Esophagus squamous epithelium (tissue), 4 donors: ENCODE measurements at regions not wholly inside any gene's neighbourhood (a gene's known extent, or its start where the extent isn't known, plus 50 kb on each side); places are given as distances from the start of the nearest gene placed in this dataset.

ENCODE experiments used
- POLR2A ChIP-seq, 4 donors: fragments of 450-650 bp; IDR thresholded peaks; one replicate each; pipeline ENCODE4 v1.6.1; 2017; ENCODE audit warnings: antibody characterized with exemption in 4 of 4, mild to moderate bottlenecking in 4 of 4, moderate library complexity in 3 of 4
- TF ChIP-seq, protein P1 (sequence below), 6 experiments: fragments of 450-650 bp in 4 of 6; fragments of 200-600 bp in 2 of 6; sonication (generic) in 2 of 6; IDR thresholded peaks; one replicate each; pipeline ENCODE4 v1.5.1; 2016 to 2019; ENCODE audit warnings: antibody characterized with exemption in 6 of 6, mild to moderate bottlenecking in 4 of 6, moderate library complexity in 4 of 6

DNA sequence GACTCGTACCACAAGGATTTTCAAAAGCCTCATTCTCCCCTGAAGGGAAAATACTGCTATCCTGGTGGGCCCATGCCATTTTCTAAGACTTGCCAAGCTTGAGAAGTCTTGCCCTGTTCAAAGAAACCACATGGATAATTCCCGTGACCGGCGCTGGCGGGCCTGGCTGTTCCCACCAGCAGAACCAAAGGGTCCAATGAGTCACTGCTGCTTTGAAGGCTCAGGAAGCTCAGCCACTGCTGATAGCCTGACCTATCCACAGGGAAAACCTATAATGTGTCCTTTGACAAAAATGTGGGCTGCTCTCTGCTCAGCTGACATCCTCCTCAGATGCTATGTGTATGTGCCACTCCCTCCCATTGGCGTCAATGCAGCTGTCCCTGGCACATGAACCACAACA lies 137.9 kb upstream of the RAB12 start:
- TF ChIP-seq, protein P1, sequence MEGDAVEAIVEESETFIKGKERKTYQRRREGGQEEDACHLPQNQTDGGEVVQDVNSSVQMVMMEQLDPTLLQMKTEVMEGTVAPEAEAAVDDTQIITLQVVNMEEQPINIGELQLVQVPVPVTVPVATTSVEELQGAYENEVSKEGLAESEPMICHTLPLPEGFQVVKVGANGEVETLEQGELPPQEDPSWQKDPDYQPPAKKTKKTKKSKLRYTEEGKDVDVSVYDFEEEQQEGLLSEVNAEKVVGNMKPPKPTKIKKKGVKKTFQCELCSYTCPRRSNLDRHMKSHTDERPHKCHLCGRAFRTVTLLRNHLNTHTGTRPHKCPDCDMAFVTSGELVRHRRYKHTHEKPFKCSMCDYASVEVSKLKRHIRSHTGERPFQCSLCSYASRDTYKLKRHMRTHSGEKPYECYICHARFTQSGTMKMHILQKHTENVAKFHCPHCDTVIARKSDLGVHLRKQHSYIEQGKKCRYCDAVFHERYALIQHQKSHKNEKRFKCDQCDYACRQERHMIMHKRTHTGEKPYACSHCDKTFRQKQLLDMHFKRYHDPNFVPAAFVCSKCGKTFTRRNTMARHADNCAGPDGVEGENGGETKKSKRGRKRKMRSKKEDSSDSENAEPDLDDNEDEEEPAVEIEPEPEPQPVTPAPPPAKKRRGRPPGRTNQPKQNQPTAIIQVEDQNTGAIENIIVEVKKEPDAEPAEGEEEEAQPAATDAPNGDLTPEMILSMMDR (IDR thresholded peaks at IDR 0.05), result no peak
- no peak for TF ChIP-seq POLR2A (IDR thresholded peaks at IDR 0.05)
